Smooth muscle cell (in vitro differentiated cells): ENCODE measurements at regions not wholly inside any gene's neighbourhood (a gene's known extent, or its start where the extent isn't known, plus 50 kb on each side); places are given as distances from the start of the nearest gene placed in this dataset.
A peak's percentile ranks its signal among the peaks of the same experiment; 100 is the strongest.

Source experiments
- DNase-seq: peaks from one replicate; lab custom pipeline; 2025; ENCODE audit not compliant: unreplicated experiment; lab: John Stamatoyannopoulos, UW
- H2AFZ ChIP-seq: fragments of 200-600 bp; sonication (generic); 2 replicates; pipeline ENCODE4 v1.6.0; 2016; ENCODE audit warnings: antibody characterized with exemption, low read depth, mild to moderate bottlenecking
- H3F3A ChIP-seq: fragments of 200-600 bp; sonication (generic); 2 replicates; pipeline ENCODE4 v1.6.0; 2017; ENCODE audit warnings: antibody characterized with exemption, low read depth
- H3K27ac ChIP-seq: fragments of 200-600 bp; sonication (generic); 2 replicates; pipeline ENCODE4 v1.5.1; 2016; ENCODE audit warnings: low read depth, mild to moderate bottlenecking
- H3K27me3 ChIP-seq: fragments of 200-600 bp; sonication (generic); 2 replicates; pipeline ENCODE4 v1.6.1; 2016; ENCODE audit warnings: low read depth, mild to moderate bottlenecking
- H3K36me3 ChIP-seq: fragments of 200-600 bp; sonication (generic); 2 replicates; pipeline ENCODE4 v1.5.1; 2016; ENCODE audit warnings: low read depth
- H3K4me1 ChIP-seq: fragments of 200-600 bp; sonication (generic); 2 replicates; pipeline ENCODE4 v1.5.1; 2016; ENCODE audit warnings: low read depth
- H3K4me2 ChIP-seq: fragments of 200-600 bp; sonication (generic); 2 replicates; pipeline ENCODE4 v1.6.0; 2016; ENCODE audit warnings: mild to moderate bottlenecking
- H3K4me3 ChIP-seq: fragments of 200-600 bp; sonication (generic); 2 replicates; pipeline ENCODE4 v1.5.1; 2016; ENCODE audit warnings: mild to moderate bottlenecking
- H3K79me2 ChIP-seq: fragments of 200-600 bp; sonication (generic); 2 replicates; pipeline ENCODE4 v1.6.0; 2016; ENCODE audit warnings: low read depth, mild to moderate bottlenecking
- H3K9ac ChIP-seq: fragments of 200-600 bp; sonication (generic); 2 replicates; pipeline ENCODE4 v1.6.0; 2016; ENCODE audit warnings: low read depth
- H3K9me3 ChIP-seq: fragments of 200-600 bp; sonication (generic); replicated peaks from 2 replicates; pipeline ENCODE4 v1.5.1; 2016; ENCODE audit warnings: low read depth
- H4K20me1 ChIP-seq: fragments of 200-600 bp; sonication (generic); 2 replicates; pipeline ENCODE4 v1.6.0; 2016; ENCODE audit warnings: low read depth
- WGBS: methylation state at CpG from one replicate; pipeline ENCODE4 v1.1.7; 2016; ENCODE audit warnings: low lambda C conversion rate; 5-methylcytosine and 5-hydroxymethylcytosine counted together
- TF ChIP-seq, protein P1 (sequence below): fragments of 200-600 bp; sonication (generic); IDR thresholded peaks from 2 replicates; pipeline ENCODE4 v1.5.1; 2017; ENCODE audit warnings: borderline replicate concordance, mild to moderate bottlenecking, antibody characterized with exemption; ENCODE audit not compliant: insufficient read depth, poor library complexity, severe bottlenecking

DNA sequence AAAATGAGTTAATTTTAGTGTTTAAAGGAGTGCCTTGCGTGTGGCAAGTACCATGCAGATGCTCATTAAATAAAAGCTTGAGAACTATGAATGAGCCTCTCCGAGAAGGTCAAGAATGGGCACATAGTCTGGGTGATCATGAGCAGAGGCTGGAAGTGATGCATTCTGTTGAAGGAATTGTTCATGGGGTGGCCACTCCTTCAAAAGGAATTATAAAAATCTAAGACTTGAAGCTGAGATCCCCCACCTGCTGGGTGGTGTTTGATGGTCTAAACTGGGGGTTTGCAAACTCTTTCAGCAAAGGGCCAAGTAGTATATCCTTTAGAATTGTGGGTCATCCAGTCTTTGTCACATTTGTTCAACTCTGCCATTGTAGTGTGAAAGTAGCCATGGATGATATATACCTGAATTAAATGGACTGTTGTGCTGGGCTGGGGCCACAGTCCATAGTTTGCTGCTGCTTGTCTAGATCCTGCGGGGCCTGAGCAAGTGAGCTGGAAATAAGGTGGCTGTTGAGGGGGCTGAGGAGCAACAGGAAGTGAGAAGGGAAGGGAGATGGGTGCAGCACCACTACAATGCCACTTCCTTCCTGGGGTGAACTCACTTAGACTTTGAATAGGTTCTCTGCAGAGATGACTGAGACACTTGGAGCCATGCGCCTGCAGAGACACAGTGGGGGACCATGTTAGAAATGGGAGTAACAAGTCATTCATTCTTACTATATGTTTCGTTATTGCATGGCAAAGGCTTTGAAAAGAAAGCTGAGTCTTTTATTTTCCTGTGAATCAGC, 179.0 kb downstream of the SNX19 start:
- no peak for DNase-seq
- Histone ChIP-seq H3K4me1 (no peaks in the 10 kb centered on the region), H3K79me2 (no peaks in the 10 kb centered on the region), H3K9me3 (peaks cover 21% of the 10 kb centered on the region), H3K9ac (no peak overlapping the region), H3F3A (no peaks in the 10 kb centered on the region), H3K36me3 (no peaks in the 10 kb centered on the region), H3K4me3 (no peak overlapping the region), H2AFZ (no peak overlapping the region), H3K27ac (peak overlapping the region; percentile 84), H3K4me2 (peak overlapping the region; percentile 57), H3K27me3 (no peaks in the 10 kb centered on the region), H4K20me1 (no peaks in the 10 kb centered on the region)
- 95% methylated on average over 5 of the region's 5 CpGs for WGBS
- TF ChIP-seq, protein P1, sequence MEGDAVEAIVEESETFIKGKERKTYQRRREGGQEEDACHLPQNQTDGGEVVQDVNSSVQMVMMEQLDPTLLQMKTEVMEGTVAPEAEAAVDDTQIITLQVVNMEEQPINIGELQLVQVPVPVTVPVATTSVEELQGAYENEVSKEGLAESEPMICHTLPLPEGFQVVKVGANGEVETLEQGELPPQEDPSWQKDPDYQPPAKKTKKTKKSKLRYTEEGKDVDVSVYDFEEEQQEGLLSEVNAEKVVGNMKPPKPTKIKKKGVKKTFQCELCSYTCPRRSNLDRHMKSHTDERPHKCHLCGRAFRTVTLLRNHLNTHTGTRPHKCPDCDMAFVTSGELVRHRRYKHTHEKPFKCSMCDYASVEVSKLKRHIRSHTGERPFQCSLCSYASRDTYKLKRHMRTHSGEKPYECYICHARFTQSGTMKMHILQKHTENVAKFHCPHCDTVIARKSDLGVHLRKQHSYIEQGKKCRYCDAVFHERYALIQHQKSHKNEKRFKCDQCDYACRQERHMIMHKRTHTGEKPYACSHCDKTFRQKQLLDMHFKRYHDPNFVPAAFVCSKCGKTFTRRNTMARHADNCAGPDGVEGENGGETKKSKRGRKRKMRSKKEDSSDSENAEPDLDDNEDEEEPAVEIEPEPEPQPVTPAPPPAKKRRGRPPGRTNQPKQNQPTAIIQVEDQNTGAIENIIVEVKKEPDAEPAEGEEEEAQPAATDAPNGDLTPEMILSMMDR = no peak

DNA sequence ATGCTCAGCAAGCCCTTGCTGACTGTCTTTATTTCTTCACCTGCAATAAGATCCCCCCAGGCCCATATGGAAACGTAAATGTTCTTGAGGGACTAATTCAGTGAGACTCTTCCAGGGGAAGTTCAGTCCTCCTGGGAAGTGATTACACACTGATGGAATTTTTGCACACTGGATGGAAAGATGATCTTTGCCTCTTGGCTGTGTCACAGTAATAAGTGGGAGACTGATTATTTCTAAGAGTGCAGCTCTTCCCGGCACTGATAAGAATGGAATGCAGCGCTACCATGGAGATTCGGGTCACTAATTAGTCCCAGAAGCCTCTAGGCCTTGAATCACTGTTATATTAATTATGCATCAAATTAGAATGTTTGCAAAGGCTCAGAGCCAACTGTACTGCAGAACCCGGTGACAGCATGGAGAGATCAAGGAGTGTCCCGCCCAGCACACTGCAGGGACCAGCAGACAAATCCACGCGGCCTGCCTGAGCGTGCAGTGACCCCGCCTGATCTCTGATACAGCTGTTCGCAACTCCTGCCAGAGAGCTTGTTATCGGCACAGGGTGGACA, 178.3 kb downstream of the SNX19 start:
- H3K9me3 ChIP-seq = peaks cover 19% of the 10 kb centered on the region
- H3K4me3 ChIP-seq = no peak overlapping the region
- WGBS = 36% methylated on average over 12 of the region's 12 CpGs
- TF ChIP-seq, protein P1 = no peak
- H3K4me1 ChIP-seq = no peaks in the 10 kb centered on the region
- no peaks in the 10 kb centered on the region for H4K20me1 ChIP-seq
- H3K79me2 ChIP-seq = no peaks in the 10 kb centered on the region
- H3K9ac ChIP-seq = peak overlapping the region; percentile 59
- no peak for DNase-seq
- H3F3A ChIP-seq = no peaks in the 10 kb centered on the region
- H3K36me3 ChIP-seq = no peaks in the 10 kb centered on the region
- H2AFZ ChIP-seq = no peak overlapping the region
- no peaks in the 10 kb centered on the region for H3K27me3 ChIP-seq
- H3K4me2 ChIP-seq = peak overlapping the region; percentile 57
- peak overlapping the region; percentile 84 for H3K27ac ChIP-seq

DNA sequence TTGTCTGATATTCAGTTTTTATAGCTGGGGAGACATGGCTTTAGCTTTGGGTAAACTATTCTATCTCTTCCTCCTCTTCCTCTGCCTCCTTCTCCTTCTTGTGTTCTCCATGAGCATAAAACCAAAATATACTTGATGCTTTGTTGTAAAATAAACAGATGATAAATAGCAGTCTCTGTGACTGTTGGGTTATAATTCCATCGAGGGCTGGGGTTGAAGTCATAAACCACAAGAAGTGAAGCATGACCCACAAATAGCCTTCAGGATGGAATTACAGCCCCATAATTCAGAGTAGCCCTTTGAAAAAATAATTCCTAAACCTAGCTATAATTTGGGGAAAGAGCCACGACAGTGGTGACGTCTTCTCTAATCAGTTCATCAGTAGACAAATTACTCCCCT, 177.7 kb downstream of the SNX19 start:
- 25% methylated on average over 3 of the region's 3 CpGs for WGBS
- Histone ChIP-seq H3K4me3 (no peak overlapping the region), H3K27ac (peak overlapping the region; percentile 84)

More for the DNA sequence above, 177.7 kb downstream of the SNX19 start:
- no peaks in the 10 kb centered on the region for H3K27me3 ChIP-seq
- H3K4me1 ChIP-seq = no peaks in the 10 kb centered on the region
- no peaks in the 10 kb centered on the region for H3K79me2 ChIP-seq
- DNase-seq = no peak
- H3K4me2 ChIP-seq = peak overlapping the region; percentile 57
- peaks cover 14% of the 10 kb centered on the region for H3K9me3 ChIP-seq
- no peaks in the 10 kb centered on the region for H3K36me3 ChIP-seq
- no peak overlapping the region for H2AFZ ChIP-seq
- H3F3A ChIP-seq = no peaks in the 10 kb centered on the region
- TF ChIP-seq, protein P1 = no peak
- no peaks in the 10 kb centered on the region for H4K20me1 ChIP-seq
- peak overlapping the region; percentile 59 for H3K9ac ChIP-seq
